HCT116 (cell line): ENCODE measurements at regions not wholly inside any gene's neighbourhood (a gene's known extent, or its start where the extent isn't known, plus 50 kb on each side); places are given as distances from the start of the nearest gene placed in this dataset.

Experiments used
- ATAC-seq: fragments of 200-7000 bp; cut with Tn5 transposase; 2 replicates; pipeline ENCODE4 v1.9.1; 2020; ENCODE audit warnings: mild to moderate bottlenecking, moderate library complexity
- BruUV-seq: library from RNA; stranded (reverse); fragments of 400-500 nt; replicated peaks from 2 replicates; lab custom pipeline; 2021; lab: Mats Ljungman, UMichigan
- CTCF ChIA-PET: fragments of 300-600 bp; sonication (Branson Sonifier 250); formaldehyde crosslinking; loops from one replicate; lab custom pipeline; 2021; ENCODE audit warnings: antibody characterized with exemption; lab: Charles Lee
- POLR2A ChIA-PET: fragments of 300-600, 350-600 bp; sonication (Branson Sonifier 250); formaldehyde crosslinking; loops from one replicate; lab custom pipeline; 2021; ENCODE audit warnings: antibody characterized with exemption; lab: Charles Lee
- RAD21 ChIA-PET, 2 experiments: fragments of 300-600 bp; sonication (Branson Sonifier 250); formaldehyde crosslinking; loops; one replicate each; lab custom pipeline; 2023; ENCODE audit warnings: low total read pairs in 2 of 2; ENCODE audit not compliant: uncharacterized antibody in 2 of 2, unreplicated experiment in 2 of 2, low non-redundant PET in 1 of 2; lab: Charles Lee
- DNase-seq: peaks from one replicate; pipeline ENCODE4 v3.0.0-alpha.2; 2010; ENCODE audit warnings: low read depth, low spot score
- H2AFZ ChIP-seq: fragments of 200-600 bp; shearing (Covaris generic), sonication (generic); 2 replicates; pipeline ENCODE4 v1.6.1; 2017; ENCODE audit warnings: low read depth, mixed run types, mixed read lengths, antibody characterized with exemption, low read length; ENCODE audit not compliant: poor library complexity, severe bottlenecking
- H3K27ac ChIP-seq: 2 replicates; pipeline ENCODE4 v1.5.1; 2012; ENCODE audit warnings: low read depth, low read length
- H3K27me3 ChIP-seq: fragments of 200-600 bp; sonication (generic); 2 replicates; pipeline ENCODE4 v1.6.1; 2016; ENCODE audit warnings: mixed run types, low read length, mixed read lengths; ENCODE audit not compliant: insufficient read depth
- H3K36me3 ChIP-seq, 2 experiments: fragments of 200-500 bp in 1 of 2; fragments of 200-600 bp in 1 of 2; sonication (Bioruptor generic) in 1 of 2; sonication (generic) in 1 of 2; 2 replicates each; pipeline versions ENCODE4 v1.5.1 to v1.6.1; 2014 to 2016; ENCODE audit warnings: low read length in 2 of 2, inconsistent platforms in 1 of 2, mixed read lengths in 1 of 2, mixed run types in 1 of 2; ENCODE audit not compliant: insufficient read depth in 2 of 2, control insufficient read depth in 1 of 2
- H3K4me1 ChIP-seq, 2 experiments: fragments of 200-600 bp in 1 of 2; sonication (generic) in 1 of 2; 2 replicates each; pipeline versions ENCODE4 v1.5.1 to v1.6.1; 2012 to 2017; ENCODE audit warnings: low read length in 2 of 2, inconsistent platforms in 1 of 2, mild to moderate bottlenecking in 1 of 2, mixed read lengths in 1 of 2, mixed run types in 1 of 2, moderate library complexity in 1 of 2; ENCODE audit not compliant: insufficient read depth in 2 of 2, control insufficient read depth in 1 of 2
- H3K4me2 ChIP-seq: fragments of 200-600 bp; sonication (generic); 2 replicates; pipeline ENCODE4 v1.6.1; 2017; ENCODE audit warnings: mixed run types, low read length, mixed read lengths
- H3K4me3 ChIP-seq, 2 experiments: fragments of 200-600 bp in 1 of 2; sonication (generic) in 1 of 2; replicated peaks in 1 of 2; 2 replicates each; pipeline ENCODE4 v1.5.1; 2011 to 2016; ENCODE audit warnings: low read length in 2 of 2, control low read depth in 1 of 2, low read depth in 1 of 2, mild to moderate bottlenecking in 1 of 2, mixed read lengths in 1 of 2, mixed run types in 1 of 2
- H3K79me2 ChIP-seq: fragments of 200-600 bp; sonication (generic); 2 replicates; pipeline ENCODE4 v1.6.1; 2017; ENCODE audit warnings: mild to moderate bottlenecking, mixed run types, low read length, moderate library complexity, mixed read lengths; ENCODE audit not compliant: insufficient read depth
- H3K9ac ChIP-seq: fragments of 200-600 bp; sonication (generic); 2 replicates; pipeline ENCODE4 v1.6.1; 2016; ENCODE audit warnings: low read length, mixed read lengths
- H3K9me2 ChIP-seq: fragments of 200-600 bp; sonication (generic), shearing (Covaris generic); 2 replicates; pipeline ENCODE4 v1.6.1; 2017; ENCODE audit warnings: mixed run types, mild to moderate bottlenecking, moderate library complexity; ENCODE audit not compliant: insufficient read depth
- H3K9me3 ChIP-seq, 2 experiments: fragments of 200-500 bp in 1 of 2; fragments of 200-600 bp in 1 of 2; sonication (Bioruptor generic) in 1 of 2; sonication (generic) in 1 of 2; 2 replicates each; pipeline ENCODE4 v1.6.1; 2014 to 2017; ENCODE audit warnings: low read length in 2 of 2, mixed read lengths in 2 of 2, inconsistent platforms in 1 of 2, low read depth in 1 of 2, mild to moderate bottlenecking in 1 of 2, mixed run types in 1 of 2, moderate library complexity in 1 of 2; ENCODE audit not compliant: control insufficient read depth in 1 of 2, insufficient read depth in 1 of 2
- H4K20me1 ChIP-seq: fragments of 200-600 bp; sonication (generic), shearing (Covaris generic); 2 replicates; pipeline ENCODE4 v1.6.1; 2017; ENCODE audit warnings: mixed run types, mild to moderate bottlenecking, moderate library complexity; ENCODE audit not compliant: insufficient read depth
- ATF3 ChIP-seq: IDR thresholded peaks from 2 replicates; pipeline ENCODE4 v1.6.1; 2012
- CBX3 ChIP-seq: IDR thresholded peaks from 2 replicates; pipeline ENCODE4 v1.6.1; 2012; ENCODE audit warnings: low read depth
- ELF1 ChIP-seq: IDR thresholded peaks from 2 replicates; pipeline ENCODE4 v1.6.1; 2012; ENCODE audit warnings: low read depth, borderline replicate concordance
- EZH2 ChIP-seq: fragments of 200-600 bp; sonication (generic); IDR thresholded peaks from 2 replicates; pipeline ENCODE4 v1.6.1; 2017; ENCODE audit warnings: antibody characterized with exemption, mixed run types
- EZH2phosphoT487 ChIP-seq: fragments of 200-600 bp; IDR thresholded peaks from 2 replicates; pipeline ENCODE4 v1.6.1; 2018; ENCODE audit warnings: antibody characterized with exemption, borderline replicate concordance
- FOSL1 ChIP-seq: IDR thresholded peaks from 2 replicates; pipeline ENCODE4 v1.6.1; 2012; ENCODE audit warnings: low read depth
- JUND ChIP-seq: IDR thresholded peaks from 2 replicates; pipeline ENCODE4 v1.6.1; 2012
- POLR2AphosphoS5 ChIP-seq: IDR thresholded peaks from 2 replicates; pipeline ENCODE4 v1.6.1; 2011; ENCODE audit warnings: mild to moderate bottlenecking, low read depth, low read length, moderate library complexity
- SIN3A ChIP-seq: IDR thresholded peaks from 2 replicates; pipeline ENCODE4 v1.6.1; 2012; ENCODE audit warnings: low read depth
- SRF ChIP-seq: IDR thresholded peaks from 2 replicates; pipeline ENCODE4 v1.6.1; 2012; ENCODE audit warnings: low read depth
- TCF7L2 ChIP-seq: IDR thresholded peaks from 2 replicates; pipeline ENCODE4 v1.7.0; 2011; ENCODE audit warnings: borderline replicate concordance, inconsistent platforms; ENCODE audit not compliant: insufficient read depth, insufficient read length; ENCODE audit errors: extremely low read depth
- YY1 ChIP-seq: IDR thresholded peaks from 2 replicates; pipeline ENCODE4 v1.6.1; 2011; ENCODE audit warnings: low read length, low read depth, moderate library complexity, mild to moderate bottlenecking; ENCODE audit not compliant: insufficient replicate concordance; ENCODE audit errors: extremely low read depth
- ZBTB33 ChIP-seq: IDR thresholded peaks from 2 replicates; pipeline ENCODE4 v1.6.1; 2011; ENCODE audit warnings: mild to moderate bottlenecking, low read length, moderate library complexity; ENCODE audit not compliant: insufficient replicate concordance; ENCODE audit errors: extremely low read depth
- ZFX ChIP-seq: fragments of 450-650 bp; IDR thresholded peaks from 2 replicates; pipeline ENCODE4 v1.6.1; 2017
- intact Hi-C: fragments of 100-400 bp; cut with micrococcal nuclease; formaldehyde crosslinking; loops from 2 replicates; pipeline ENCODE4 v1.10.0; 2022
- TF ChIP-seq, protein P1 (sequence below), 3 experiments: fragments of 200-600 bp in 1 of 3; sonication (generic) in 1 of 3; IDR thresholded peaks in 2 of 3; conservative IDR thresholded peaks in 1 of 3; 2 replicates each; pipeline ENCODE4 v1.5.1; 2012 to 2017; ENCODE audit warnings: low read depth in 2 of 3, low read length in 2 of 3, antibody characterized with exemption in 1 of 3, borderline replicate concordance in 1 of 3, control low read depth in 1 of 3, mild to moderate bottlenecking in 1 of 3, mixed read lengths in 1 of 3, mixed run types in 1 of 3, moderate library complexity in 1 of 3; ENCODE audit not compliant: insufficient read depth in 1 of 3
- TF ChIP-seq, protein P2 (sequence below): IDR thresholded peaks from 2 replicates; pipeline ENCODE4 v1.6.1; 2012

- no peaks in the 10 kb centered on the region for H3K9me3 ChIP-seq
- TF ChIP-seq FOSL1: no peak
- TF ChIP-seq SIN3A: no peak
- no peak for TF ChIP-seq EZH2phosphoT487
- no peak for TF ChIP-seq EZH2
- TF ChIP-seq YY1: no peak
- no peak for TF ChIP-seq ATF3
- TF ChIP-seq TCF7L2: no peak
- no peak for TF ChIP-seq SRF
- no peak for TF ChIP-seq ZFX
- TF ChIP-seq POLR2AphosphoS5: no peak
- no peaks in the 10 kb centered on the region for H3K9me2 ChIP-seq
- POLR2A ChIA-PET: no interaction called here
- no peaks in the 10 kb centered on the region for H3K79me2 ChIP-seq
- no peak for DNase-seq
- no peaks in the 10 kb centered on the region for H3K27me3 ChIP-seq
- no peaks in the 10 kb centered on the region for H3K4me1 ChIP-seq
- CTCF ChIA-PET: no interaction called here
- RAD21 ChIA-PET: no interaction called here
- H3K36me3 ChIP-seq: no peaks in the 10 kb centered on the region
- ATAC-seq: no peak
- no TSS peak for BruUV-seq
- no peaks in the 10 kb centered on the region for H4K20me1 ChIP-seq
- intact Hi-C loops: no loop called here
- no peak overlapping the region for H2AFZ ChIP-seq
- no peak overlapping the region for H3K27ac ChIP-seq
- H3K9ac ChIP-seq: no peak overlapping the region
- no peak overlapping the region for H3K4me3 ChIP-seq
- H3K4me2 ChIP-seq: no peak overlapping the region
Observed at GRCh38 chr6:105501826-105502344, 99.0 kb upstream of the PREP start.

- POLR2A ChIA-PET: no interaction called here
Observed at GRCh38 chr6:105501246-105501645, 98.4 kb upstream of the PREP start.

More at GRCh38 chr6:105501246-105501645, 98.4 kb upstream of the PREP start:
- Histone ChIP-seq H4K20me1 (no peaks in the 10 kb centered on the region), H3K79me2 (no peaks in the 10 kb centered on the region), H2AFZ (no peak overlapping the region), H3K4me3 (no peak overlapping the region), H3K27me3 (no peaks in the 10 kb centered on the region), H3K4me2 (no peak overlapping the region), H3K27ac (no peak overlapping the region), H3K9me3 (no peaks in the 10 kb centered on the region), H3K36me3 (no peaks in the 10 kb centered on the region), H3K9me2 (no peaks in the 10 kb centered on the region), H3K4me1 (no peaks in the 10 kb centered on the region), H3K9ac (no peak overlapping the region)
- no TSS peak for BruUV-seq
- DNase-seq (no peak), ATAC-seq (no peak)
- CTCF ChIA-PET: no interaction called here
- TF ChIP-seq ZBTB33: no peak
- no peak for TF ChIP-seq ELF1
- TF ChIP-seq POLR2AphosphoS5: no peak
- TF ChIP-seq JUND: no peak
- TF ChIP-seq, protein P1, sequence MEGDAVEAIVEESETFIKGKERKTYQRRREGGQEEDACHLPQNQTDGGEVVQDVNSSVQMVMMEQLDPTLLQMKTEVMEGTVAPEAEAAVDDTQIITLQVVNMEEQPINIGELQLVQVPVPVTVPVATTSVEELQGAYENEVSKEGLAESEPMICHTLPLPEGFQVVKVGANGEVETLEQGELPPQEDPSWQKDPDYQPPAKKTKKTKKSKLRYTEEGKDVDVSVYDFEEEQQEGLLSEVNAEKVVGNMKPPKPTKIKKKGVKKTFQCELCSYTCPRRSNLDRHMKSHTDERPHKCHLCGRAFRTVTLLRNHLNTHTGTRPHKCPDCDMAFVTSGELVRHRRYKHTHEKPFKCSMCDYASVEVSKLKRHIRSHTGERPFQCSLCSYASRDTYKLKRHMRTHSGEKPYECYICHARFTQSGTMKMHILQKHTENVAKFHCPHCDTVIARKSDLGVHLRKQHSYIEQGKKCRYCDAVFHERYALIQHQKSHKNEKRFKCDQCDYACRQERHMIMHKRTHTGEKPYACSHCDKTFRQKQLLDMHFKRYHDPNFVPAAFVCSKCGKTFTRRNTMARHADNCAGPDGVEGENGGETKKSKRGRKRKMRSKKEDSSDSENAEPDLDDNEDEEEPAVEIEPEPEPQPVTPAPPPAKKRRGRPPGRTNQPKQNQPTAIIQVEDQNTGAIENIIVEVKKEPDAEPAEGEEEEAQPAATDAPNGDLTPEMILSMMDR (IDR thresholded peaks at IDR 0.05 in 2 of 3, conservative IDR thresholded peaks at IDR 0.05 in 1 of 3; ENCODE audit: borderline replicate concordance in 1 of 3, insufficient read depth in 1 of 3, low read depth in 2 of 3, low read length in 2 of 3): no peak
- TF ChIP-seq CBX3: no peak
- TF ChIP-seq TCF7L2: no peak
- TF ChIP-seq SRF: no peak
- TF ChIP-seq, protein P2, sequence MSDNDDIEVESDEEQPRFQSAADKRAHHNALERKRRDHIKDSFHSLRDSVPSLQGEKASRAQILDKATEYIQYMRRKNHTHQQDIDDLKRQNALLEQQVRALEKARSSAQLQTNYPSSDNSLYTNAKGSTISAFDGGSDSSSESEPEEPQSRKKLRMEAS: no peak
- RAD21 ChIA-PET: no interaction called here
- intact Hi-C loops: no loop called here
